Upper lobe of left lung (tissue), 6 donors: ENCODE measurements at regions not wholly inside any gene's neighbourhood (a gene's known extent, or its start where the extent isn't known, plus 50 kb on each side); places are given as distances from the start of the nearest gene placed in this dataset.
A peak's percentile ranks its signal among the peaks of the same experiment; 100 is the strongest.

ENCODE experiments used
- ATAC-seq, 2 donors: fragments of 200-7000 bp; cut with Tn5 transposase; one replicate each; pipeline ENCODE4 v1.9.1; 2022; ENCODE audit warnings: mild to moderate bottlenecking in 2 of 2, moderate library complexity in 2 of 2; ENCODE audit not compliant: low FRiP score in 2 of 2
- DNase-seq, 2 donors: peaks; one replicate each; pipeline ENCODE4 v3.0.0-alpha.2; 2019 to 2020
- H3K27ac ChIP-seq, 4 donors: fragments of 200-600 bp; sonication (generic); one replicate each; pipeline ENCODE4 v1.5.1; 2016 to 2019
- H3K27me3 ChIP-seq, 4 donors: fragments of 200-600 bp; sonication (generic); one replicate each; pipeline ENCODE4 v1.5.1; 2017 to 2019
- H3K36me3 ChIP-seq, 4 donors: fragments of 200-600 bp; sonication (generic); one replicate each; pipeline ENCODE4 v1.5.1; 2016 to 2019
- H3K4me1 ChIP-seq, 4 donors: fragments of 200-600 bp; sonication (generic); one replicate each; pipeline ENCODE4 v1.5.1; 2018 to 2019
- H3K4me3 ChIP-seq, 4 donors: fragments of 200-600 bp; sonication (generic); one replicate each; pipeline ENCODE4 v1.5.1; 2017 to 2019; ENCODE audit warnings: mild to moderate bottlenecking in 2 of 4, moderate library complexity in 1 of 4
- H3K9me3 ChIP-seq, 4 donors: fragments of 200-600 bp; sonication (generic); one replicate each; pipeline ENCODE4 v1.5.1; 2018 to 2019
- CTCF ChIP-seq, 6 experiments: fragments of 450-650 bp in 4 of 6; fragments of 200-600 bp in 2 of 6; sonication (generic) in 2 of 6; IDR thresholded peaks; one replicate each; pipeline ENCODE4 v1.5.1; 2016 to 2019; ENCODE audit warnings: antibody characterized with exemption in 6 of 6
- EP300 ChIP-seq, 4 donors: sonication (generic); formaldehyde crosslinking; IDR thresholded peaks; one replicate each; pipeline ENCODE4 v1.5.1; 2017; ENCODE audit warnings: antibody characterized with exemption in 4 of 4, control low read depth in 2 of 4
- POLR2A ChIP-seq, 4 donors: fragments of 450-650 bp; IDR thresholded peaks; one replicate each; pipeline ENCODE4 v1.5.1; 2016 to 2017; ENCODE audit warnings: antibody characterized with exemption in 4 of 4, mild to moderate bottlenecking in 2 of 4
- POLR2AphosphoS5 ChIP-seq, 2 donors: sonication (generic); formaldehyde crosslinking; IDR thresholded peaks; one replicate each; pipeline ENCODE4 v1.5.1; 2017; ENCODE audit warnings: antibody characterized with exemption in 2 of 2
- WGBS, 2 donors: methylation state at CpG; one replicate each; pipeline ENCODE4 v1.1.5; 2017 to 2018; 5-methylcytosine and 5-hydroxymethylcytosine counted together
- donor health status: DM: no; HTN: no; CAD: no; lungs with moderate emphysema.
- donor health status: DM: no; HTN: yes; CAD: no; lungs with severe emphysema.

DNA sequence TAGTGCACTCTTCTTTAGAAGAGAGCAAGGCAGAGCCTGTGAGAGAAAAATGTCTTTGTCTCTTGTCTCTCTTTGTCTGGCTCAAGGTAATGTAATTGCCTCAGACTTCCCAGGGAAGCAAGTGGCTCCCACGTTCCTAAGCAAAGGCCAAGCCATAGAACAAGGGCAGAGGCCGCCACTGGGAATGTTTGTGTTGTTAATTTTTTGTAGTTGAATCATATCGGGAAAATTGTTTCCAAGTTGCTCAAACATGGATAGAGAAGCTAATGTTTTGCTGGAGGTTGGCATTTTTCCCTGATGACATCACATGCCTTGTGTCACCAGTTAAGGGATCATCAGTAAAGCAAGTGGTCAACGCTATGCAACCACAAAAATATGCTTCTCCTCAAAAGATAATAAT, 211.5 kb upstream of the FOXA2 start:
- no peak overlapping the region for H3K4me3 ChIP-seq
- H3K27me3 ChIP-seq = no peaks in the 10 kb centered on the region
- 57 to 61% methylated on average over 4 of the region's 4 CpGs for WGBS, 2 donors
- no peak for TF ChIP-seq POLR2AphosphoS5 (IDR thresholded peaks at IDR 0.05)
- no peak for TF ChIP-seq CTCF (IDR thresholded peaks at IDR 0.05)
- TF ChIP-seq EP300 (IDR thresholded peaks at IDR 0.05) = no peak
- no peak for TF ChIP-seq POLR2A (IDR thresholded peaks at IDR 0.05)
- peaks cover 4 to 23% (median 20%) of the 10 kb centered on the region in 4 donors for H3K4me1 ChIP-seq
- peak overlapping the region in 3 of 4 donors; percentile 11 to 24 (median 24) for H3K27ac ChIP-seq
- H3K9me3 ChIP-seq = no peaks in the 10 kb centered on the region
- ATAC-seq (peak; percentile 34 to 85), DNase-seq (no peak)
- H3K36me3 ChIP-seq = no peaks in the 10 kb centered on the region

- Histone ChIP-seq H3K36me3 (no peaks in the 10 kb centered on the region), H3K27me3 (no peaks in the 10 kb centered on the region), H3K27ac (peak overlapping the region in 1 of 4 donors; percentile 9), H3K4me3 (no peak overlapping the region), H3K9me3 (no peaks in the 10 kb centered on the region), H3K4me1 (peaks cover 8 to 23% (median 20%) of the 10 kb centered on the region in 4 donors)
- DNase-seq (no peak), ATAC-seq (peak in 1 of 2 donors; percentile 40)
- WGBS, 2 donors = 63 to 70% methylated on average over 5 of the region's 5 CpGs
- no peak for TF ChIP-seq POLR2A (IDR thresholded peaks at IDR 0.05)
Measured at GRCh38 chr20:22796469-22797077, 212.2 kb upstream of the FOXA2 start.

DNA sequence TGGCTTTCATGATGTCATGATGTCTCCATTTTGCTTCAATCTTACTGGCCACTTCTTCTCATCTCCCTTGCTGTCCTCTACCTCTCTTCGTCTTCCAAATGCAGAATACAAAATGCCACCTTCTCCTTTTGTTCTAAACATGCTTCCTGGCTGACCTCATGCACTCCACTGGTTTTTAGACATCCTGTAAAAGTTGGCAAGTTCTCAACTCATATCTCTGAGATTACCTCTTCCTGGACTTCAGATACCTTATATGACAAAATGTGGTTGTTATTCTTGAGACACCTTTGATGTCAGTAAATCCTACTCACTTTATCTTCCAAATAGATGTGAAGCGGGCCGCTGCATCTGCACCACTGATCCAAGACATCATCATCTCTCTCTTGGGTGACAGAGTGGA, 212.7 kb upstream of the FOXA2 start:
- ATAC-seq = no peak
- no peaks in the 10 kb centered on the region for H3K9me3 ChIP-seq
- no peaks in the 10 kb centered on the region for H3K27me3 ChIP-seq
- H3K36me3 ChIP-seq = no peaks in the 10 kb centered on the region
- H3K4me3 ChIP-seq = no peak overlapping the region
- 65 to 66% methylated on average over 3 of the region's 3 CpGs for WGBS, 2 donors
- TF ChIP-seq CTCF (IDR thresholded peaks at IDR 0.05) (no peak), EP300 (IDR thresholded peaks at IDR 0.05) (no peak), POLR2AphosphoS5 (IDR thresholded peaks at IDR 0.05) (no peak), POLR2A (IDR thresholded peaks at IDR 0.05) (no peak)
- peaks cover 8 to 23% (median 20%) of the 10 kb centered on the region in 4 donors for H3K4me1 ChIP-seq
- DNase-seq = no peak
- H3K27ac ChIP-seq = no peak overlapping the region

- no peaks in the 10 kb centered on the region for H3K9me3 ChIP-seq
- H3K36me3 ChIP-seq = no peaks in the 10 kb centered on the region
- TF ChIP-seq EP300 (IDR thresholded peaks at IDR 0.05) (no peak), POLR2A (IDR thresholded peaks at IDR 0.05) (no peak), POLR2AphosphoS5 (IDR thresholded peaks at IDR 0.05) (no peak), CTCF (IDR thresholded peaks at IDR 0.05) (no peak)
- ATAC-seq = no peak
- 80 to 84% methylated on average over 3 of the region's 3 CpGs for WGBS, 2 donors
- no peak overlapping the region for H3K4me3 ChIP-seq
- no peak for DNase-seq
- H3K27ac ChIP-seq = no peak overlapping the region
- peaks cover 8 to 16% (median 14%) of the 10 kb centered on the region in 4 donors for H3K4me1 ChIP-seq
- no peaks in the 10 kb centered on the region for H3K27me3 ChIP-seq
Measured at GRCh38 chr20:22799687-22800086, 215.3 kb upstream of the FOXA2 start.

DNA sequence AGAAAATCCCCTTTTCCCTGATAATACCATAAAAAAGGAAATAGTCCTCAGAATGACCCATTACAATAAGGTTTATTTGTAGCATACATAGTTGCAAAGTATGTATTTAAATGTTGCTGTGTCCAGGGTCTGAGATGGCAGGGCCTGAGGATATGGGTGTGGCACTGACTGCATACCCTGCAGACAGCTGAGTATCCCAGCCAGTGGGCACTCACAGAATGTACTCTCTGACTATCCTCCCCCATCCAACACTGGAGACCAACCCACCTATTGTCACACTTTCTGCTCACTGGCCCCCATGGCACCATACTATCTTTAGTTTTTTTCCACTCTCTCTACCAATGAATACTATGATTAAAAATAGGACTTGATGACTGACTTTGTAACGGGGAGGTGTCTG, 215.8 kb upstream of the FOXA2 start:
- TF ChIP-seq CTCF (IDR thresholded peaks at IDR 0.05) = no peak
- Histone ChIP-seq H3K4me3 (no peak overlapping the region), H3K9me3 (no peaks in the 10 kb centered on the region), H3K4me1 (peaks cover 8 to 16% (median 11%) of the 10 kb centered on the region in 4 donors), H3K27ac (no peak overlapping the region), H3K27me3 (no peaks in the 10 kb centered on the region), H3K36me3 (no peaks in the 10 kb centered on the region)
- no peak for ATAC-seq
- 60 to 78% methylated on average over 1 of the region's 1 CpG for WGBS, 2 donors
- DNase-seq = no peak
